ENCODE measurements at regions not wholly inside any gene's neighbourhood (a gene's known extent, or its start where the extent isn't known, plus 50 kb on each side); places are given as distances from the start of the nearest gene placed in this dataset.

DNA sequence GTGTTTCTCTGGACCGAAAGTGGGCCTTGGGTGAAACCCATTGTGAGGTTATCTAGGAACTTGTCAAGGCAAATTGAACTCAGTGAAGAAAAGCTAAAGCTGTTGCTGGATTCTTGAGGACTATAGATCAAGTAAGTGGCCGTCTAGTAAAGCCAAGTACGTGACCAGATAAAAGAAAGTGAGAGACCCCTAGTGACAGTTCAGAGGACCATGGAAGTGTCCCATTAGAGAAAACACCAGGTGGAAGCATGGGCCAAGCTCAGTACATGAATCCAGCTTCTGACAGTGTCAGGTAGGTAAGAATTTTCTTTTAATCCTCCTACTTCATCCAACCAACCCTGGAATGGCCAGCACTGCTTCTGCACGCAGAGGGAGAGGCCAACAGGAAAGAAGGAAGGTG is 349.3 kb upstream of the RGMA start:
- no peak for DNase-seq (ENCODE audit: low read depth, low spot score)

DNA sequence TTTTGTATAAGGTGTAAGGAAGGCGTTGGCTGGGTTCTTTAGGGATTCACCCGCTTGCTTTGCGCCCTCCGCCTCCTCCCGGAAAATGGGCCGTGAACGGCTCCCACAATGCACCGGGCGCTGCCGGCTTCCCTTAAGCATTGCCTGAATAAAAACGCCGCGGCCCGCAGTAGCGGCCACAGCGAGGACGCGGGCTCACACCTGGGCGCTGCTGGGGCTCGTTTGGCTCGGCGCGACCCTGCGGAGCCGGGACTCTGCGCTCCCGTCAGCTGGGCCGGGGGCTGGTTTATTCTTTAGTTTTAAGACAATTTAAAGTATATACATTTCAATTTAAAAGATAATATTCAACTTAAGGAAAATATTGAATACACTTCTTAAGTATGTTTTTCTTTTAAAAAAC is 343.5 kb upstream of the RGMA start:
- DNase-seq (ENCODE audit: low read depth, low spot score), result no peak

DNA sequence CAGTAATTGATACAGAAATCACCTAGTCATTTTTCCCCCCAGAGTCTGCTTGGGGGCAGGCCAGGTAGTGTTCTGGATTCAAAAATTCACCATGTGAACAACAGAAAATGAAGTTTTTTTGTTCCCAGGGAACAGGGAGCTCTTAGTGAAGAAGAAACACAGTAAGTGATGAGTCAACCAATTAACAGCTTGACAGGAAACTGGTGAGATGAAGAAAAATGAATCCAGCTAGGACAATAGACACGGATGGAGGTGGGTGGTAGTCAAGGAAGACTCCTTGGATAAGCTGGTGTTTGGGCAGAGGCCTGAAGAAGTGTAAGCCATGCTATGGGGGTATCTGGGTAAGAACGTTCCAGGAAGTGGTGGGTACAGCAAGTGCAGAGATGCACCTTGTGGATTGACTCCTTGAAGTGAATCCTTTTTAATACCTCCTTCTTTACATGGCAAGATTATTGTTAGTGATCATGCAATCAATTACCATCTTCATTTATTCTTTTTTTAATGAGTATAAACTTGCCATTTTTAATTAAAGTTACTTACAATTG is 339.9 kb upstream of the RGMA start:
- DNase-seq (ENCODE audit: low read depth, low spot score), result no peak

DNA sequence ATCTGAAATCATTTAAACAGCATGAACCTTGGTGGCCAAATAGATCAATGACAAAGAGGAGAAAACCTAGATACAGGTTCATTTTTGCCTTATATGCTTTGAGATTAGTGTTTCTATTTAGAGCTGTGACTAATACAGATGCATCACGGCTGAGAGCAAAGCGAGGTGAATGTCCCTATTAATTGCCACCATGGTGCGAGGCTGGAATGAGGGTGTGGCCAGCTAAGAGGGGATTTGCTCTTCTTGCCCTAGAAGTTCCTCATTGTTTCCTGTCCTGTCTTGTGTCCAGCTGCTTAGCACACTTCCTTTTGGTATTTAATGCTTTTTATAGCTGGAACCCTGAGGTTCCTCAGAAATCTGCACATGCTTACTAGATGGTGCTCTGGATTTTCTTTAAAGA is 339.1 kb upstream of the RGMA start:
- DNase-seq (ENCODE audit: low read depth, low spot score), result no peak

- no peak for DNase-seq (ENCODE audit: low read depth, low spot score)
Observed at GRCh38 chr15:93424131-93424530, 335.1 kb upstream of the RGMA start.

DNA sequence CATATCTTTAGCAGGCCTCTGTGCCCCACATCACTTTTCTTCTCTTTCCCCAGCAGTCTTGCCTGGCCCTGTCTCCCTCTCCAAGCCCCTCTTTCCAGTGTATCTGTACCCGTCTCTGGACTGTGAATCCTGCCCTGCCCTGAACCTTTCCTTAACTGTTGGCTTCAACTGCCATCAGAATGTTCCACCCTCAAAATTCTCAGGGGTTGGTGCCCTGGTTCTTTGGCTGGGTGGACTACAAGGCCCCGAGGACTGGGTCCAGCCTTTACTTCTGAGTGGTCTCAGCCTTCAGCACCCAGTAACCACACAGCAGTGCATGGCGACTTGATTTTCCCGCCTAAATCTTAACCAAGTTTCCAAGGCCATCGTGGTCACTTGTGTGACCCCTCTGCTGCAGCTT is 333.5 kb upstream of the RGMA start:
- DNase-seq (ENCODE audit: low read depth, low spot score), result no peak

DNA sequence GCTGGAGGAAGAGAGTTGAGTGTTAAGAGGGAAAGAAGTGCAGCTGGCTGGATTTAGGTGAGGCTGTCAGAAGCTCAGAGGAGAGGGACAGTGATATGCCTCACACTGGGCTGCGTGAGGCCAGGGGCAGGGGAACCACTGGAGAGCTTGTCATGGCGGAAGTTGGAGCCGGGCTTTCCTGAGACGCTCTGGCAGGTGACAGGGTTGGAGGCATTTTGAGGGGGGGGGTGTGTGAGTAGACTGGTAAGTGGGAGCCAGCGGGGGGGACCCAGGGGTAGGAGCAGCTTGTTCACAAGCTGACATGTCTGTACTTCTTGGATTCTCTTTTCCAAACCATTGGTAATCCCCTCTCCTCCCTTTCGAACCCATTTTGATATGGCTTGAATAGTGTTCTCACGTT is 331.5 kb upstream of the RGMA start:
- DNase-seq (ENCODE audit: low read depth, low spot score), result no peak

GRCh38 chr15:93420050-93420452 is 331.0 kb upstream of the RGMA start:
- DNase-seq (ENCODE audit: low read depth, low spot score), result no peak

DNA sequence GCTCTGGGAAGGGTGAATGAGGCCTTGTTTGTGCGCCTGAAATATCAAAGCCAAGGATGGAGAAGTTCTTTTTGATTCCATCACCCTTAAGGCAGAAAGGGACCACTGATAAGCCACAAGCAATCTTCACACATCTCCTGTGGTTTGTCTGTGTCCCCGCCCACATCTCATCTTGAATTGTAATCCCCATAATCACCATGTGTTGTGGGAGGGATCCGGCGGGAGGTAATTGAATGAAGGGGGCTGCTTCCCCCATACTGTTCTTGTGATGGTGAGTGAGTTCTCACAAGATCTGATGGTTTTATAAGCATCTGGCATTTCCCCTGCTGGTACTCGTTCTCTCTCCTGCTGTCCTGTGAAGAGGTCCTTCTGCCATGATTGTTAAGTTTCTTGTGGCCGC is 329.6 kb upstream of the RGMA start:
- DNase-seq (ENCODE audit: low read depth, low spot score), result no peak

DNA sequence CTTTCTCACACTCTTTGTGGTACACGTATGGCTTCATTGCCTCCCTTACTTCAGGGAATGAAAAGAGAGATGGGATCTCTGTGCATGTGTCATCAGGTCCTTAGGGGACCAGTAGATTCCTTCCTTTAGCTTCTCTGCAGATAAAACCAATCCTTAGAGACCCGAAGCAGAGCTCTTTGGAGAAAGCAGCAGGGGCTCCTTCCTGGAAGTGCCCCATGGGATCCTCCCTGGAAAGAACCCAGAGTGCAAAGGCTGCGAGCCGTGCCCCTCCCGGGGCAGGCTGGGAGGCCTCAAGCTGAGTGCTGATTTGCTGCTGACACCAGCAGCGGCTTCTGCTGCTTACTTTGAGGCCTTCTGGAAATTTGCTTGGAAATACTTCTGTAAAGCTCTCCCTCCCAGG is 328.6 kb upstream of the RGMA start:
- peak; percentile 6 for DNase-seq (ENCODE audit: low read depth, low spot score)

GRCh38 chr15:93417156-93417555 is 328.1 kb upstream of the RGMA start:
- no peak for DNase-seq (ENCODE audit: low read depth, low spot score)

DNA sequence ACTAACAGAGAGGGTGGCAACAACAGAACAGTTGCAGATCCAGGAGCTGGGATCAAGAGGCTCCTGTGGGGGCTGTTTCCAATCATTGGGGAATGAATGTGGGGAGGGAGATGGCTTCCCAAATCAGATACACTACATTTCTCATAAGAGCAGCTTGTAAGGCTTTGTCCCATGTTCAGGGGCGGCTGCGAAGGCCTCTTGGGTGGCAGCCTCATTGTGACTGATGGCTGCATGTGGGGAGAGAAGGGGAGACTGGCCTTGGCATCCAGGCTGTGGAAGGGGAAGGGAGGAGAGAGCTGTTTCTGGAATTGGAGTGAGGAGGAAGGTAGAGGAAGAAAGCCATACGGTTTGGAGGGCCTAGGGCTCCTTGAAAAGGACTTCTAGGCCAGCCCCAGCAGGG is 326.6 kb upstream of the RGMA start:
- no peak for DNase-seq (ENCODE audit: low read depth, low spot score)

DNA sequence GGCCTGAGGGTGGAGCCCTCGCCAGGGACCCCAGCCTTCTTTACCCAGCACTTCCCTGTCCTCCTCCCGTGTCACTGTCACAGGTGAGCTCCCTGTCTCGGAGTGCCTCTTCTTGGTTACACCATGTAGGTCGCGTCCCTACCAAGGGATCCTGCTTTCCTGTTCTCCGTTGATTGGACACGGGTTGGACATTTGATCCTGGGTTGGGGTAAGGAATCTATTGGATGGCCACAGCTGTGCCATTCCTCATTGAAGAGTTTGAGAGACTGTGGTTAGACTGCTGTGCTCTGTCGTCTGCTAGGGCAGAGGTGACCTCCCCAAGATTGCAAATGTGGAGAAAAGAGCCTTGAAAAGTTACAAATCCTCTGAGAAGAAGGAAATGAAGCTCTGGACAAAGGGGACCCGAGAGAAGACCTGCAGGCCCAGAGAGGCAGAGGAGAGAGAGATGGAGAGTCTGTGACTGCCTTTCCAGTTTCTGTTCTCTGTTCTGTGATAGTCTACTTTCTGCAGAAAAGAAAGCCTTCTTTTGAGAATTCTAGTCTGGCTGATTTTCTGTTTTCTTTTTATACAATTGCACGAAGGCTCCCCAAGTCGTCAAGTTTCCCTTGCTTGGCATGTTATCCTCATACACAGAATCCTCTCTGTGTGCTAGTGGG is 325.7 kb upstream of the RGMA start:
- DNase-seq (ENCODE audit: low read depth, low spot score), result no peak

DNA sequence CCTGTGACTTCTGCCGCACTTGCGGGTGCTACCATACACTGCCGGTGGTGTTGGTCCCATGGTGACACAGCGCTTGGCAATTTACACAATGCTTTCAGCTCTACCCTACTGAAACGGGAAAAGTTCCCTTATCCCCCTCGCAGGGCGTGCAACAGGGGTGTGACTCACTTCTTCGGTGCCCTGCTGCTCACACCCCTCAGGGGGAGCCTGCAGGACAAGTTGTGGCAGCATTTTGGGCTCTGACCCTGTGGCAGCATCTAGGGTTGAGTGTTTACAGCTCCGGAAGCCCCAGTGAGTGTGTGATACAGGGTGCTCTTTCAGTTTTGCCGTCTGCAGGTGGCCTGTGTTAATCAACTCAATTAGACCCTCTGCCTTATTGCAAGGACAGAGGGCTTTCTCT is 324.7 kb upstream of the RGMA start:
- DNase-seq (ENCODE audit: low read depth, low spot score), result no peak

GRCh38 chr15:93399121-93399520 is 310.1 kb upstream of the RGMA start:
- no peak for DNase-seq (ENCODE audit: low read depth, low spot score)

DNA sequence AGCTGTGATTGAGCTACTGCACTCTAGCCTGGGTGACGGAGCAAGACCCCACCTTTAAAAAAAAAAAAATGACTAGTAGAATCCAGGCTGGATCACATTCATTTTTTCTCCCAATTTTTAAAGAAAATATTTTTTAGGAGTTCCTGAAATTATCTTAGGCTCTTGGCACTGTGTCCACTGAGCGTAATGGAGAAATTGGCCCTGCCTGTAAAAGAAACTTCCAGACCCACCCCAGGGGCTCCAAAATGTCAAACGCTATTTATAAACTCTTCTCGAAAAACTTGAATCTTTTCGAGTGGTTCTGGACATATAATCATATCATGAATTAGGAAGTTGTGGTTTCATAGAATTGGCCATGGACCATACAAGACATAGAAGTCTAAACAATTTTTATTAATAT is 300.2 kb upstream of the RGMA start:
- DNase-seq (ENCODE audit: low read depth, low spot score), result no peak

DNA sequence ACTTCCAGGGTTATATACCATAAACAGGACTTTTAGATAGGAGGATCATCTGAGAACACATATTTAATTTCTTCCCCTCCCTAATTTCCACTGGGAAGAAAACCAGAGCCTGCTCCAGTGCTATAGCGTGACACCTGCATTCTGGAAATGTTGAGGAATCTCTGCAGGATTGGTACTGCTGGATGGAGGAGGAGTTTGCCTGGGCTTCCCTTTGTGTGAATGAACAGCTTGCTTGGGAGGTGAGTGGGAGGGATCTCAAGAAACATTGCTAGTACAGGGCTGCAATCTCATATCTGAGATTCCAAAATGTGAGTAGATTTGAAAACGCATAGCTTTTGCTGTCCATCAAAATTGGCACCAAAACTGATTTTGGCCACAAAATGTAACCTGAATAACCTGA is 295.9 kb upstream of the RGMA start:
- DNase-seq (ENCODE audit: low read depth, low spot score), result no peak

- DNase-seq (ENCODE audit: low read depth, low spot score), result no peak
Observed at GRCh38 chr15:93382200-93382820, 293.3 kb upstream of the RGMA start.

- DNase-seq (ENCODE audit: low read depth, low spot score), result no peak
Observed at GRCh38 chr15:93378558-93378957, 289.5 kb upstream of the RGMA start.

GRCh38 chr15:93372865-93373223 is 283.8 kb upstream of the RGMA start:
- DNase-seq (ENCODE audit: low read depth, low spot score), result no peak

- no peak for DNase-seq (ENCODE audit: low read depth, low spot score)
Observed at GRCh38 chr15:93372208-93372864, 283.3 kb upstream of the RGMA start.

DNA sequence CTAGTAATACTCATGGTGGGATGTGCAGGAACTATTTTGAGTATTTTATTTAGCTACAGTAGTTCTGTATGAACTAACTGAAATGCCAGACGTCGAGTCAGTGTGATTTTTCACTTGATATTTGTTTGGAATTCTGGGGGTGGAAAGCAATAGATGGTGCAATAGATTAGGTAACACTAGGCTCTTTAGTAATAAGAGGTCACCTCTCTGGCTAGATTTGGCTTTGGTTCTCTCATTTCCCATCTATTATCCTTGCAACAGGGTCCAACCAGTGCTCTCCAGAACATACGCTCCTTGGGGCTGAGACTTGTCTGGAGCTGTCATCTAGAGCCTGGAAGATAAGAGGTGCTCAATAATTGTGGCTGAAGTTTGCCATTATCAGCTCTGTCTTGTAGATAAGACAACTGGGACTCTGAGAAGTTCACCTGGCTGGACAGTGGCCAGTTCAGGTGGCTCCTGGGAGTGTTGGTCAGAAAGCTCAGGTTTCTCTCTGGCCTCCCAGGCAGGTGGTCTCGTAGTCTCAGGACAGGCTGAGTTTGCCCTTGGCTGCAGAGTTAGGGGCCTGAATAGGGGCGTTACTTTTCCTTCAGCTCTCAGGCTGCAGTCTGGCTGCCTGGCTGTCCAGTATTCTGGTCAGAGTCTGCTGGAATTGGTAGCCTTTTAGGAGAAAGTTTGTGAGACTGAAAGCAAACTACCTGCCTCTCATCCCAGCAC is 277.5 kb upstream of the RGMA start:
- peak; percentile 40 for DNase-seq (ENCODE audit: low read depth, low spot score)

DNA sequence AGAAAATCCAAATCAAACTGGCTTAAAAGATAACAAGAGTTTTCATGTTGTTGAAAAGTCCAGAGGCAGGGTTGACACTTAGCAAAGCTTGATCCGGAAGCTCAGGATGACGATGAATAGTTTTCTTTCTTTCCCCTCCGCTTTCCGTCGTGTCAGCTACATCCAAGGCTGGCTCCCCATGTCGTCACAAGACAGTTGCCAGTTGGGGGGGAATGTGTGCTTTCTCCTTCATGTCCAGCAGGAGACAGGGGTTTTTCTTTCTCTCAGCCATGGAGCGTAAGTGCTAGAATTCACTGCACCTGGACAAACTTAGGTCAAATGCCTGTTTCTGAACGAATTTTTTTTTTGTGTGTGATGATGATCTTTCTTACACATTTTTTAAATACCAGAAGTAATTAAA is 273.8 kb upstream of the RGMA start:
- DNase-seq (ENCODE audit: low read depth, low spot score), result peak; percentile 62

All from ELF-1 (cell line).